HS-27A (cell line): ENCODE measurements at regions not wholly inside any gene's neighbourhood (a gene's known extent, or its start where the extent isn't known, plus 50 kb on each side); places are given as distances from the start of the nearest gene placed in this dataset.

Experiments used
- DNase-seq: peaks from one replicate; pipeline ENCODE4 v3.0.0-alpha.2; 2012; ENCODE audit warnings: low read depth, missing footprints

DNA sequence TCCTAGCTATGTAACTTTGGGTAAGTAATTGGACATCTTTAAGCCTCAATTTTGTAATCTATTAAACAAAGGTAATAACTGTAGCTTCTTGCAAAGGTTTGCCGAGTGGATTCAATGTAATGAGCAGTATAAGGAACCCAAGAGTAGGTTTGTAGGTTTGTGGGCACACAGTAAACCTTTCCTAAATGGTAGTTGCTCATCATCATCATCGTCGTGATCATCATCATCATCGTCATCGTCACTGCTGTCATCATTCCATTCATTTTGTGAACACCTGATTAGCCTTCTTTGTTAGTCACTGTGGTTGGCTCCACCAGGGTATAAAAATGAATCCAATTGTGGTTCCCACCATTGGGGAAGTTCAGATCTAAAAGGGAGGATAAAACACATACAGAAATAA, 223.1 kb upstream of the KIRREL3 start:
- no peak for DNase-seq

DNA sequence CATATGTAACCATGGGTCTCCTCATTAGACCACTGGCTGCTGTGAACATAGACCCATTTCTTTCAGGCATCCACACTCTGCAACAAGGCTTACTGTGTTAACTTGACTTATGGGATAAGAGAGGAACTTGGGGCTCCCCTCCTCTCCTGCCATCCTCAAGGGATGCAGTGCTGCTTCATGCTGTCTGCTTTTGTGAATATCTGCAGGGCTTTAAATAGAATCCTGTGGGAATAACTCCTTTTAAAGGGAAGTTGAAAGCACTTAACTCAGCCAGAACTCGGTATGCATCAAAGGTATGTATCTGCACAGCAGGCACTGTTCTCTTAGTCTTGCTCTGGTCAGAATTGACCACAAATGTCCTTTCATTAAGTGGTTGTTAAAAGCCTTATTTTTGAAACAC, 222.5 kb upstream of the KIRREL3 start:
- DNase-seq = no peak

DNA sequence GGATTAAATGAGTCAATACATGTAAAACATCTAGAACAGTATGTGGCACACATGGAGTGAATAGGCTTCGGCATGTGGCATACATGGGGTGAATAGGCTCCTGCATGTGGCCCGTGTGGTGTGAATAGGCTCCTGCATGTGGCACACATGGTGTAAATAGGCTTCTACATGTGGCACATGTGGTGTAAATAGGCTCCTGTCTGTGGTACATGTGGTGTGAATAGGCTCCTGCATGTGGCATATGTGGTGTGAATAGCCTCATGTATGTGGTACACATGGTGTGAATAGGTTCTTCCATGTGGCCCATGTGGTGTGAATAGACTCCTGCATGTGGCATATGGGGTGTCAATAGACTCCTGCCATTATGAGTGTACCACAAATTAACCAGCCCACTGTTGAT, 219.1 kb upstream of the KIRREL3 start:
- DNase-seq = no peak

DNA sequence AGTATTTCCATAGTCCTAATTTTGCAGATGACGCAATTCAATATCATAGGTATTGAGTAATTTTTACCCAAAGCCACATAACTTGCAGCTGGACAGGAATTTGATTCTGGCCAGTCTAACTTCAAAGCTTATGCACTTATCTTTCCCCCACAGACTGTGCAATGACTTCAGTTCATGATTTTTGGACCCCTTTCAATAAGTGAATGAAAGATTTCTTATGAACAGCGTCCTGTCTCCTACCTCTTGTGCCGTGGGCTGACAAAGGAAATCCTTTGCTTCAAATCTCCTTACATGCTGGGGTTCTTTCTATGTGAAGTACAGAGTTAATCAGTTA, 217.7 kb upstream of the KIRREL3 start:
- DNase-seq = no peak

DNA sequence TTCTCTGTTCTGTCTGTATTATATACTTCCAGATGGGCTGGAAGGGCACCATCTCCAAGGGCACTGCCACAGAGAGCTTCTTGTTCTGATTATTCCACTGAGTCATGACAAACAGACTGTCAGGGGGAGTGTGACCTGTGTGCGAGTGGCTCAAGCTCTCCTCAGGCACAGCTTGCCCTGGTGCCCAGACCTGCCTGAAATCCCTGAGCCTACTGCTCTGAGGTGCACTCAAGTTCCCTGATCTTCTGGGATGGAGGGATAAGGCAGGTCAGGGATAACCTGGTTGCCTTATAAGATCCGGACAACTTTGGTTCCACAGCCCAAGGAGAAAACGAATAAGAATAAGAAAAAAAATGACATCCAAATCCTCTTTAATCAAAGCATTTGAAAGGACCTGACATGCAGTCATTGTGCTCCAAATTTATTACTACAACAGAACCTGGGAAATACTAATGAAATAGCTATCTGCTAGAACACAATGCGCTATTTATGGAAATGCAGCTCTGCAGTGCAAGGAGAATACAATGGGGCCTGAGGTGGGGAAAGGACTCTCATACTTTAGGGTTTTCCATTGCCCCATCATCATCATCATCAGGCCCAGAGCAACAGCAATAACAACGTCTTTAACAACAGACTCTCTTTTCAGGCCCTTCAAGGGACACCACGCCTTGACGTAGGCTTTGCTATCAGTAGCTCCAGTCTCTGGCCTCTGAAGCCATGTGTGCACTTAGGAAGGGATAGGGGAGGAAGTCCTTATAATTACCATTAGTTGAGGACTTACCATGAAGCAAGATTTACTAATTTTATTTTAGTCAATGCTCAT, 217.1 kb upstream of the KIRREL3 start:
- DNase-seq = no peak

DNA sequence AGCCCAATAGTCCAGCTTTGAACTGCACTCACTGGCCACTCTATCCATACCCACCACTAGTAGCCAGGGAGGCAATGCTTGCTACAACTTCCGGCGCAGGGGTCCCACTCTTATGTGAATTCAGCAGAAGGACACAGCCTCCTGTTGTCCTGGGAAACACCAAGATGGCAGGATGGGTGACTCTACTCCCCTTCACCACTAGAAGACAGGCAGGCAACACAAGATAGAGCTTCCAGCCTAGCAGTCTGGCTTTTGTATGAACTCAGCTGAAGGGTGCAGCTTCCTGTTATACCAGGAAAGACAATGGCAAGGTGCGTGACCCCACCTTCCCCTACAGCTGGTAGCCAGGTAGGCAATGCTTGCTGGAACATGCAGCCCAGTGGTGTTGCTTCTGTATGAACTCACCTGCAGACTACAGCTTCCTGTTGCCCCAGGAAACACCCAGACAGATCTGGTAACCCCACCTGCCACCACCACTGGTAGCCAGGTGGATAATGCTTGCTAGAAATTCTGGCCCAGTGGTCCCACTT, 205.2 kb upstream of the KIRREL3 start:
- no peak for DNase-seq

DNA sequence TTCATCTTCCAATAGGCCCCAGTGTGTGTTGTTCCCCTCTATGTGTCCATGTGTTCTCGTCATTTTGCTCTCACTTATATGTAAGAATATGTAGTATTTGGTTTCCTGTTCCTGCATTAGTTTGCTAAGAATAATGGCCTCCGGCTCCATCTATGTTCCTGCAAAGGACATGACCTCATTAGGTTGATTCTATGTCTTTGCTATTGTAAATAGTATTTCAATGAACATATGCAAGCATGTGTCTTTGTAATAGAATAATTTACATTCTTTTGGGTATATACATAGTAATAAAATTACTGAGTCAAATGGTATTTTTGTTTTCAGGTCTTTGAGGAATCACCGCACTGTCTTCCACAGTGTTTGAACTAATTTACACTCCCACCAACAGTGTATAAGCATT, 202.9 kb upstream of the KIRREL3 start:
- DNase-seq = no peak

DNA sequence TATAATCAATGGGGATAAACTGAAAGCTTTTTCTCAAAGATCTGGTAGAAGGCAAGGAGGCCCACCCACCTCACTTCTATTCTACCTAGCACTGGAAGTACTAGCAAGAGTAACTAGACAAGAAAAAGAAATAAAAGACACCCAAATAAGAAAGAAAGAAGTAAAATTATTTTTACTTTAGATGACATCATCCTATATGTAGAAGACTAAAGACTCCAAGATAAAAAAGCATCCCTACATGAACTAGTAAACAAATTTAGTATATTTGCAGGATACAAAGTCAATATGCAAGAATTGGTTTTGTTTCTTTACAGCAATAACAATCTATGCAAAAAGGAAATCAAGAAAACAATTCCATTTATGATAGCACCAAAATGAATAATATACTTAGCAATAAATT, 201.5 kb upstream of the KIRREL3 start:
- DNase-seq = no peak

DNA sequence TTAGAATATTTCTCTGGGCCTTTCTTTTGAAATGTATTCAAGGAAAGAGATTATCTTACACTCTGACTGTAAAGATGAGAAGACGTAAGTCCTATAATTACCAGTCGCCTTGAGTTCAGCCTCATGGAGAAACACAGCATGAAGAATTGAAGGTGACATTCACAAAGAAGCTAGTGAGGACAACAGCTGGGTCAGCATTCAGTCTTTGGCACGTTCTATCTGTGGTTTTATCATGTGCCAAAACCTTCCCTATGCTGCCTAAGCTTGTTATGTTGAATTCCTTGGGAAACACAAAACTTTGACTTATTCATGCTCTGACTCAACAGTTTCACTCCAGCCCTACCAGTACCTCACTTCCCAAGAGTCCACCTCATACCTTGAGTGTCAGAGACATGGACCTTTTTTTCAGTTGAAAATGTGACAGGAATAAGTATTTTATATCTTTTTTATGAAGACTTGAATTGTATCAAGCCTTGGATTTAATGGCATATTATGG, 198.8 kb upstream of the KIRREL3 start:
- DNase-seq = no peak

DNA sequence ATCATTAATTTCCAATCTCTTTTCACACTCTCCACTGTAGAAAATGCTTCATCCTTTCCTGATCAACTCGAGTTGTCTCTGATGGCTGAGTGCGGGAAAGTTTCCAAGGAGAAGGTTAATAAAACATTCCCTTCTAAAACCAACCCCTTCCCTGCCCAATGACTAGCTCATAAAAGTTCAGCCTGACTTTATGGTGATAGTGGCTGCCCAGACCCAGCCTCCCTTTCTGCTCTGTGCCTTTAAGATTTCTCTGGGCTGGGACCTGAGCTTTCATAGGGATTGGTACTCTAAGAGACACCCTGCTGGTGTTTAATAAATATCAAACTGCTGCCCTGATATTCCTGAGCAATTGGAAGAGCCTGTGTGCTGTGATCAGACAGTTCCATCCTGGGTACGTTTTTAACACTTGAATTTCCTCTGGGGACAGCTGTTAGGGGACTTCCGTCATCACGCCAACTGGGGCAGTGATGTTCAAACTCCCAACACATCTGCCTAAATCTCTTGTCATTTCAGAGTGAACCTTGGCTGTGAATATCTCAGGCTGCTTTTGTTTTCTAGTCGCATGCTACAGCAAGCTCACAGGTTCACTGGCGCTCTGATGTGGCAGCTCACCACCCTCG, 195.0 kb upstream of the KIRREL3 start:
- no peak for DNase-seq

DNA sequence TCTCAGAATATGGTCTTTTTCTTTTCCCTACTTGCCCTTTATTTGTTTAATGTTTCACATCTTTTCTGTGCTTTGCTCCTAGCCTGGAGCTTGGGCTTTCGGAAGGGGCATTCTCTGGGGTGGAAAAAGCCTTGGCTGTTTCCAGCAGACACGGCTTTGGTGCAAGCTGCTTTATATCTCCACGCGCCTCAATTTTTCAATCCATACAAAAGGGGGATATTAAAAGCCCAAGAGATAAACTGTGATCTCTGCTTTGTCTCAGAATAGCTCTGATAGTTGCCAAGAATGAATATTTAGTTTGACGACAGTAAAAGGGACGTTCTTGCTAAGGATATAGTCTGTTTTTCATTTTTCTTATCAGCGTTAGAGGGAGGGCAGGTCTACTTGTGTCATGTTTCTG, 194.0 kb upstream of the KIRREL3 start:
- DNase-seq = no peak

DNA sequence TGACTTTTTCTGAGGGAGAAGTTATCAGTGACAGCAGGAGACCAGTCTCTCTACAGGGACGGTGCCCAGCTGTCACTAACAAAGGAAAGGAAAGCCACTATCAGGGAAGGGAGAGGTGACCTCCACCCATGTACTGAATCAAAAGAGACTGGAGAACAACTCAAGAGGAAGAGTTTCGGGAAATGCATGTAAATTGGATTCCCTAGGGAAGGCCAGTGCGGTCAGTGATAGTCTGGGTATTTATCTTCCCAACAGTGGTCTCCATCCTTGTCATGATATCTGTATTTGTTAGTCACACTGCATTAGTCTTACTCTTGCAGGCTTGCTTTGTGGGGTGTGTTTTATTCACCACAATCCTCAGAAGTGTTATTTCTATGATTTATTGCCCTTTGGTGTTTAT, 193.4 kb upstream of the KIRREL3 start:
- no peak for DNase-seq

DNA sequence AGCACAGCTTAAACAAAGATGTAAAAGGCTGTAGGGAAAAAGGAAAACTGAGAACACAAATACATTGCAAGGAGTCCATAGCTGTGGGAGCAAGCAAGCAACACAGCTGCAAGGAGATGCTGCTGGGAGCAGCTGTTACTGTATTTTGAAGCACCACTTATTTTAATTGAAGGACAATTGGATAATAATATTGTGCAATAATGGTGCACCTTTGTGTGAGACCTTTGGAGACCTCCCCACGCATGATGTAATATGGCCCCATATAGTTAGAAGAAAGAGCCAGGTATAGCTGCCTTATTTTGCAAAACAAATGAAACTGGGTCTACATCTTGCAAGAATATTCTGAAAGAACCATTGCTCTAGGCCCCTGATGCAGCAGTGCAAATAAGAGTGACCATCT, 191.1 kb upstream of the KIRREL3 start:
- no peak for DNase-seq

DNA sequence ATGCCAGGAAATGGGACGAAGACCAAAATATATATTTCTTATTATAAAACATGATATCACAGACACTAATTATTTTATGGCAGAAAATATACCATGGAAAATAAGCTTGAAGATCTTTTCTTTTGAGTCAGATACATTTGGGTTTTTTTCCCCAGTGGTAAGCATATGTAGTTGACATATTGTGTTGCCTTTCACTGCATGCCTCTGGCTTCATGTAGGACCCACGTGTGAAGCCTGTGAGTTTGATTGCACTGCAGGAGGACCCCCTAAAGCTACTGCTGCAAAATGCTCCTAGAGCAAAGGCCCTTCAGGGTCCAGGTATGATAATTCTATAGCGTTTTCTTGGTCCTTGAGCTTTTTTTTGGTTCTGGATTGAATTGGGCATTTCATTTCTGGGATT, 190.7 kb upstream of the KIRREL3 start:
- DNase-seq = no peak

DNA sequence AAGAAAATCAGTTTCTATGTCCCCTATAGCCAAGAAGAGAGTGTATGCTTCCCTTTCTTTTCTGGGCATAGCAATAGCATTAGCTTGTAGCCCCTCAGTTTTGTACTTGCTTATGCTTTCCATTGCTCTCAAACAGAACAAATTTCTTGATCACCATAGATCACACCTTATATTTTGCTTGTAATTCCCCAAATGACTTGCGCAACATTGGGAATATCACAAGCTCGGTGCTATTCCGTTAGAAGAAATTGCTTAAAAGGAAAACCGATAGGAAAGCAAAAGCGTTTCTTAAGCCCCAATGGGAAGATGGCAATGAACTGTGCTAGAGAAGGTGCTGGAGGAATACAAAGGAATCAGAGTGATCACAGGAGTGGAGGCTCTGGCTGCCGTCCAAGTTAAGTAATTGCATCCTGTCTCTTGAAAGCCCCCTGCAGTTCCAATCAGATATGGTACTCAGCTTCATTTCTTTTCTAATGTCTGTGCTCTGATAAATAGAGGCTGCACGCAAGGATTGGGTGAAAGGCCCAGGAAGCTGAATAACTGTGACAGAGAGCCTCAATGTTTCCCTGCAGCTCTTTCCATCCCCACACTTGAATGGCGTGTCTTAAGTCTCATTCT, 182.1 kb upstream of the KIRREL3 start:
- no peak for DNase-seq

DNA sequence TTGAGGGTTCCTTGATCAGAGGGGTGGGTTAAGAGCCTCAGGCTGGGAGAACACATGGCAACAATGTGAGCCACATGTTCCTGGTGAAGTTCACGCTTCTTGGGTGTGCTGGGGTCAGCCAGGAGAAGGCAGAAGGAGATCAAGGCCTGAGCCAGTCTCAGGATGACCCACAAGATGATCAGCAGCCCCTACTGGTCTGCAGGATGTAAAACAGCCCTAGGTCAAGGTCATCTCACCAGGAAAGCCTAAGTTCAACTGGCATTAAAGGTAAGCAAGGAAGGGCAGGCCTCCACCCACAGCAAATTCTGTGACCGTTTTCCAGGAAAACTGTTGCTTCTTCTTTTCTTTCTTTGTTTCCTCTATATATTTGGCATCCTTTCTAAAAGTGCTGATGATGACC, 156.7 kb upstream of the KIRREL3 start:
- no peak for DNase-seq

DNA sequence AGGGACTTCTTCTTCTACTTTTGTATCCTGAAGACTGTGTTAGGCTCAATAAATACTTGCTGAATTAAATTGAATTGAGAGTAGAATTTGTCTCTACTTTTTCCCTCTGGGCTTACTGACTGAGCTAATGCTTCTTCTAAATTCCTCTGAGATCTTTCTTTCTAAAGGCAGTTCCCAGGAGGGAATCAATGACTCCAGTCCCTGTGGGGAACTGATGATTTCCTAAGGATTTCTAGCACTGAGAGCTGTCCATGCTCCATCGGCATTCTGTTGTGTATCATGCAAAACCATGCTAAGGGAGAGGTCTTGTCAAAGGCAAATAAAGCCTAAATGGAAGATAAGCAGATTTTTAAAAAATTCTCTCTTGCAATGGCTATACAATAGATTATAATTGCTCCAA, 148.8 kb upstream of the KIRREL3 start:
- DNase-seq = no peak

DNA sequence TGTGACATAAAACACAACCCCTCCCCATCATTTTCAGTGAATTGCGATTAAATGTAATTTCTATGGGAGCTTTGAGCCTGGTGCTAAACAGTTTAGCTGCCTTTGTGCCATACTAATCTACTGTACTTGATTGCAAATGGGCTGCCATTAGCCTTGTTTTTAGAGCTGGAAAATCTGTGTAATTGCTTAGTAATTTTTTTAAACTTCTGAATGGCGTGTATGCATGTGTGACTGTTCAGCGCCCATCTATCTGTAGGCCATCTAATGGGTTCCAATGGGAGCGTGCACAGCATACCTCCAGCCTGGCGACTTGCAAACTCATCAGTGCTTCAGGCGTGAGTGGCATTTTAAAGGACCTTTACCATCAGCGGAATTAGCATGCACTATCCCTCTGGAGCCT, 142.7 kb upstream of the KIRREL3 start:
- DNase-seq = no peak

DNA sequence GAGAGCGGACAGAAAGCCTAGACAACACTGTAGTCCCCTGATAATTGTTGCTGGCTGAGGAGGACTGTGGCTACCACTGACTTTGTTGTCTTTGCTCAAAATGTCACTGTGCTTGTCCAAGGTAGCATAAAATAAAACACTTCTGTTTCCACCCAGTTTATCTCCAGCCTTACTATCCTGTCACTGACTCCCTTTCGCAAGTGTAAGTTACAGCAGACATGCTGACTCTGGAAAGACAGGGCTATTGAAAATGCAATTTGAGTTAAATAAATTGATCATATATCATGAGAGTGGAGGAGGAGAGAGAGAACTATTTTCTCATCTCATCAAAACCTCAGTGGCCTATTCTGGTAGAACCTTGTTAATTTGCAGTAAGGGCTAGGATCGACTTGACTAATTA, 138.0 kb upstream of the KIRREL3 start:
- no peak for DNase-seq

DNA sequence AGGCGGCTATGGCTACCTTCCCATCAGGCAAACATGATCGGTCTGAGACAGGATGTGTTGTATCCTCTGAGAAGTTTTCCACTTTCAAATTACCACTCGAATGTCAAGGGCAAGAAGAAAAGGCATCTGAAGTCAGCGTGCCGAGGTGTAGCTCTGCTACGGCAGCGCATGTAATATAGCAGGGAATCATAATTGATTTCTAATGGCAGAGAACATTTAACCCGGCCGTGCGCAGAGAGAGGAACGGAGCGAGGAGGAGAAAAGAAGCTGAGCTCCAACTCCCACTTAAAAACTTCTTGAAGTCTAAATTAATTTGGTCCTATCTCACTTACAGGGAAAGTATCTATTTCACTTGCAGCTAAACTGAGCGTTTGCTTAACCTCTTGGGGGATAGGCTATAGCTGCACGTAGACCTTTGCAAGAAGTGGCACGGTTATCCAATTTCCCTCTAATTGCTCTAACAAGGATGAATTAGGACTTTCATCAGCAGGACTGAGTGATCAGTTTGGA, 137.3 kb upstream of the KIRREL3 start:
- DNase-seq = no peak

DNA sequence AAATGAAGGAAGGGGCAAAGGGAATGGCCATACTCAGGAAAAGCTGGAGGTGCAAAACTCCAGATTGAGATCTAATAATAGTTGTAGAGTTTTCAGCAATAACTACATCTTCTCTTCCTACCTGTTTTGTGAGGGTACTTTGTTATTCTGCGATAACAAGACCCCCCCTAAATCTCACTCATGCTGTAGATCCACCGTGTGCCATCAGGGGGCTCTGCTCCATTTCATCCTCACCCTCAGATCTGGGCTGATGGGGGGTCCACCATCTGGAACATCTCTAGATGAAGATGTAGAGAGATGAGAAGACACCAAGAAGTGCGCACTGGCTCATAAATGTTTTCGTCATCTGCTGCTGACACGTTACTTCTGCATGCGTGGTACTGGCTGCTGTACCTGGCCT, 135.9 kb upstream of the KIRREL3 start:
- DNase-seq = no peak

DNA sequence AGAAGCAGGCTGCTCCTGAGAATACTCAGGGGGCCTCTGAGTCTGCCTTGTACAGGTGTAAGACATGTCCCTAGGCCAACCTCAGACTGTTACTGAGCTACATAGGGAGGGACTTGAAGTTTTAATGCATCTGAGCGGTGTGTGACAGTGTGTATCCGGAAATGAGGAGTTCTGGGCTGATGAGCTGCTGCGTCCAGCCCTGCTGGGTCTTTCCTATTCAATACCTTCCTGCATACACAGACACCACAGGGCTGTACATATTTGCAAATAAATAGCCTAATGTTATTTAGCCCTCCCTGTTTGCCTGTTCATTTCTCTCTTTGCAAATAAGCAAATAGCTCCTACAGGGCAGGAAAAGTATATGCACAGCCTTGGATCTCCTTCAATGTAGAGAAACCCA, 134.7 kb upstream of the KIRREL3 start:
- no peak for DNase-seq

DNA sequence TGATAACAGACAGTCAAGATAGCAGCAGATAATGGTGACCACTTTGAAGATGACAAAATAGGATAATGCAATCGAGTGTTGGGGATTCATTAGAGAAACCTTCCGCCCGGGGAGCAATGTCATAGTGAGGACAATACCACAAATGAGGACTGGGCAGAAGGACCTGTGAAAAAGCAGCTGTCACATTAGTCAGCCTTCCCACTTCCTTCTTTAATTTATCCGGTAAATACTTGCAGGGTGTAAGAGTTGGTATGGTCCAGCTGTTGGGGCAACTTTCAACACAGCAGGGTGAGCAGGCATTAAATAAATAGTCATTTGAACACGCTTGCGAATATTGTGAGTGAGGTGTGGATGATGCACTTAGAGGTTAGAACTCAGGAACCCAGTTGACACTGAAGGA, 132.5 kb upstream of the KIRREL3 start:
- no peak for DNase-seq
